ENCODE measurements at regions not wholly inside any gene's neighbourhood (a gene's known extent, or its start where the extent isn't known, plus 50 kb on each side); places are given as distances from the start of the nearest gene placed in this dataset.

GRCh38 chr20:22511943-22512910 lies 72.1 kb downstream of the FOXA2 start:
- in situ Hi-C loops (cut with MboI) (no loop called here), intact Hi-C loops (cut with micrococcal nuclease) (no loop called here)
- Histone ChIP-seq H3K4me2 (ENCODE audit: insufficient read depth, low read length) (peak overlapping the region; percentile 49), H3K9me3 (replicated peaks; ENCODE audit: control insufficient read depth, insufficient read depth, low read depth, low read length) (no peaks in the 10 kb centered on the region), H3K9me1 (ENCODE audit: control insufficient read depth, insufficient read depth, low read length) (no peaks in the 10 kb centered on the region), H3K9ac (ENCODE audit: insufficient read depth in 1 of 2, low read depth in 2 of 2, low read length in 2 of 2) (peak overlapping the region in 1 of 2 experiments; percentile 31; a peak in 1 of 4 replicates), H3K27ac (ENCODE audit: extremely low read depth, low read depth, low read length) (no peak overlapping the region), H3K4me1 (replicated peaks in 1 of 2; ENCODE audit: control insufficient read depth in 2 of 2, insufficient read depth in 2 of 2, low read length in 2 of 2) (peaks cover 3 to 10% of the 10 kb centered on the region in 2 experiments; a peak in 3 of 5 replicates), H4K20me1 (replicated peaks; ENCODE audit: control insufficient read depth, insufficient read depth, low read length) (no peaks in the 10 kb centered on the region), H3K4me3 (no peak overlapping the region), H2AFZ (ENCODE audit: low read depth, low read length) (peak overlapping the region; percentile 34), H3K27me3 (ENCODE audit: control insufficient read depth in 2 of 2, insufficient read depth in 2 of 2, low read length in 2 of 2) (no peaks in the 10 kb centered on the region), H3K36me3 (ENCODE audit: control insufficient read depth, insufficient read depth, low read length) (no peaks in the 10 kb centered on the region), H3K79me2 (ENCODE audit: control insufficient read depth, insufficient read depth, low read length) (no peaks in the 10 kb centered on the region)
- FAIRE-seq (peak; percentile 73), DNase-seq (ENCODE audit: extremely low read depth in 1 of 4, low spot score in 3 of 4) (peak; percentile 15 to 65 (median 36)), ATAC-seq (peak; percentile 91)
- WGBS (ENCODE audit: insufficient coverage, low coverage, missing lambda C conversion rate), result 16% methylated on average over 17 of the region's 17 CpGs
- ChIA-PET CTCF (ENCODE audit: low intra/inter-chr PET ratio) (no interaction called here), POLR2A (interaction anchor here (0.5 to 1.3 kb wide), 3 partner anchors 18 to 980 kb away, joined by 3 to 4 read pairs (median 3); no protein-coding TSS in a partner anchor)
- BruUV-seq (replicated peaks), result no TSS peak
- no peak for TF ChIP-seq GTF2F1 (IDR thresholded peaks at IDR 0.05; ENCODE audit: low read depth, low read length)
- no peak for TF ChIP-seq MAX (CRISPR knock-in tag; IDR thresholded peaks at IDR 0.05)
- no peak for TF ChIP-seq GMEB1 (CRISPR knock-in tag; IDR thresholded peaks at IDR 0.05)
- no peak for TF ChIP-seq ZNF655 (CRISPR knock-in tag; IDR thresholded peaks at IDR 0.05)
- TF ChIP-seq DPF2 (IDR thresholded peaks at IDR 0.05), result peak; percentile 45; the same call in 1 of the 2 replicates
- peak in 1 of 2 experiments; percentile 20; a peak in 1 of 4 replicates for TF ChIP-seq RCOR1 (IDR thresholded peaks at IDR 0.05; ENCODE audit: borderline replicate concordance in 1 of 2, low read depth in 2 of 2, low read length in 2 of 2)
- TF ChIP-seq RBM39 (optimal IDR thresholded peaks at IDR 0.05; ENCODE audit: low read depth, low read length), result no peak
- 0 out of 4 replicates have a peak, but pooled peaks of 1 of the 2 experiments have one; percentile 13 for TF ChIP-seq TBL1XR1 (IDR thresholded peaks at IDR 0.05; ENCODE audit: low read length in 2 of 2)
- TF ChIP-seq ZNF644 (tag; IDR thresholded peaks at IDR 0.05; ENCODE audit: low read depth), result no peak
- no peak for TF ChIP-seq TFAM (CRISPR knock-in tag; conservative IDR thresholded peaks at IDR 0.05)
- TF ChIP-seq HIVEP1 (CRISPR knock-in tag; IDR thresholded peaks at IDR 0.05), result no peak
- 0 out of 2 replicates have a peak, but pooled peaks have one; percentile 12 for TF ChIP-seq JUND (IDR thresholded peaks at IDR 0.05; ENCODE audit: borderline replicate concordance, low read depth, low read length)
- TF ChIP-seq JUND (tag; IDR thresholded peaks at IDR 0.05; ENCODE audit: borderline replicate concordance, low read depth, low read length), result no peak
- TF ChIP-seq SIN3A (IDR thresholded peaks at IDR 0.05; ENCODE audit: borderline replicate concordance in 2 of 2, control insufficient read depth in 1 of 2, low read depth in 2 of 2, low read length in 2 of 2), result no peak
- TF ChIP-seq SNIP1 (IDR thresholded peaks at IDR 0.05; ENCODE audit: low read depth), result no peak
- no peak for TF ChIP-seq POLR2G (IDR thresholded peaks at IDR 0.05; ENCODE audit: low read depth, low read length)
- TF ChIP-seq ETS2 (tag; IDR thresholded peaks at IDR 0.05; ENCODE audit: borderline replicate concordance, poor library complexity, severe bottlenecking), result no peak
- no peak for TF ChIP-seq FUS (optimal IDR thresholded peaks at IDR 0.05; ENCODE audit: low read depth, low read length)

Data from K562 (cell line).